Fibroblast of skin of abdomen (primary cell): ENCODE measurements at regions not wholly inside any gene's neighbourhood (a gene's known extent, or its start where the extent isn't known, plus 50 kb on each side); places are given as distances from the start of the nearest gene placed in this dataset.
"Not testable (repeated sequence)": the region's sequence is repeated elsewhere in the genome, so short reads cannot be mapped to it uniquely, and the experiment has no call there.

Experiments used
- DNase-seq: peaks from one replicate; pipeline ENCODE4 v3.0.0-alpha.2; 2013

DNA sequence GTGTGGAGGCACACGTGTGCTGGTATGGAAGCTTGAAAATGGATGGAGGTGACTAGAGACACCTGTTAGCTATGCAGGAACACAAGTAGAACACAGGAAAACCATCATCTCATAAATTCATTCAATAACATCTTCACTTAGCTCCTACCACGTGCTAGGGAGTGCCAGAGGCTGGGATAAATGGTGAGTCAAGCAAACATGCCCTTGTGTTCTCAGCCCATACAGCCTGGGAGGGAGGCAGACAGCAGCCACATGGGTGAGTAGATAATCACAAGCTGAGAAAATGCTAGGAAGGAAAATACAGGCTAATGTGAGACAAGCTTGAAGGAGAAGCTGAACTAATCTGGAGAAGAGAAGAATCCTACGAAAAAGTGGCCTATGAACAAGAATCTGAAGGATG is 468.0 kb upstream of the ZMIZ1 start:
- DNase-seq, result no peak

DNA sequence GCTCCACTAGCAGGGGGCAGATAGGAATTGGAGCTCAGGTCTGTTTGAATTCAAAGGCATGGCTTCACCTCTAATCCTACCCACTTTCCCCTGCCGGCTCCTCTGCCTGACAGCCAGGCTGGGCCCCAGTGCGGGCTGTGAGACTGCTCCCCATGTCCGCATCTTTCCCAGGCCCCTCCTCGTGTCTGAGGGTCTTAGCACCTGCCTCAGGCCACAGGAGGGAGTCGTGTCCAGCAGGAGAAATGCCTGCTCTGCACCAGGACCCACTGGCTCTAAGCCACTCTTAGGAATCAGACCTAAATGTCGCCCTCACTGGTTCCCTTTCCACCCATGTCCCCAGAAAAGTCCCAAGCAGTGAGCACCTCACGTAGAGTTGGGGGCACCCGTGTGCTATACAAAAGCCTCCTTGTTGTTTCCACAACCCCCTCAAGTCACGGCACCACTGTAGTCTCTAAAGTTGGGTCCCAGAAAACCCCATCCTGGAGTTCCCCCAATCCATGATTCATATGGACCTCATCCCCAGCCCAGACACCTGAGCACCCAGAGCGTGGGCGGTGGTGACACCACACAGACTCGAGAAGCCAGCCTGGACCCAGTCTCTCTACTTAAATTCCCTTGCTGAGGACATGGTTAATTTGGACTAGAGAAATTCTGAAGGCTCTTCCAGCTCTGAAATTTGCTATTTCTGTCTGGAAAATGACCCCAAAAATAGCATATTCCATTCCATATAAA is 466.4 kb upstream of the ZMIZ1 start:
- no peak for DNase-seq

DNA sequence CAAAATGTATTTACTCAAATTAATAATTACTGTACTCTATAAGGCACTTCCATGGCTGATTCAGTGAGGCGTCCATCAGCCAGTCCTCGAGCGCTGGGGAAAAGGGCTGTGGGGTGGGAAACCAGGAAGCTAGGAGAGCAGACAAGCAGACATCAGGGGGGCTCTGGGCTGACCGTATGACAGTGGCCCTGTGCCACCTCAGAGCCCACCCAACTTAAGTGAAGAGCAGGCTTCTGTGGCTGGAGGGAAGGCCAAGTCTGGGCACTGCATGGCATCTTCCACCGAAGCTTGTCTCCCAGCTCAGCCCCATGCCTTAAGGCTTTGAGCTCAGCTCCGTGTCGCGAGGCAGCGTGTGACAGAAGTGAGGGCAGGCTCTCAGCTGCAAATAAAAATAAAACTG is 464.5 kb upstream of the ZMIZ1 start:
- DNase-seq, result no peak

DNA sequence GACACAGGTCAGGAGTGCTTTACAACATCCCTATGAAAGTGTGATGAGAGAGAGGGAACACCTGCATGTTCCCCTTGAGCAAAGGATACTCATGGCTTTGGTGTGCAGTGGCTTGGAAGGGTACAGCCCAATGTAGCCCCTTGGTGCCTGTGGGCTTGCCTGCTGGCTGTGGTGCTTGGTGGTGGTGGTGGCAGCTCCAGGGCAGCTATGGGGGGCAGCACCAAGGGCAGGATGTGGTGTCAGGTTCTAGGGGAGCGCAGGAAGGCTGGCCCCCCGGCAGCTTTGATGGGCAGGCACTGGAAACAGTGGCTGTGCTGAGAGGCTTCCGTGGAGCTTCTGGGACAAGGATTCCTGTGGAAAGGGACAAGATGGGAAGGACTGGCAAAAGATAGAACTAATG is 464.0 kb upstream of the ZMIZ1 start:
- DNase-seq, result no peak

DNA sequence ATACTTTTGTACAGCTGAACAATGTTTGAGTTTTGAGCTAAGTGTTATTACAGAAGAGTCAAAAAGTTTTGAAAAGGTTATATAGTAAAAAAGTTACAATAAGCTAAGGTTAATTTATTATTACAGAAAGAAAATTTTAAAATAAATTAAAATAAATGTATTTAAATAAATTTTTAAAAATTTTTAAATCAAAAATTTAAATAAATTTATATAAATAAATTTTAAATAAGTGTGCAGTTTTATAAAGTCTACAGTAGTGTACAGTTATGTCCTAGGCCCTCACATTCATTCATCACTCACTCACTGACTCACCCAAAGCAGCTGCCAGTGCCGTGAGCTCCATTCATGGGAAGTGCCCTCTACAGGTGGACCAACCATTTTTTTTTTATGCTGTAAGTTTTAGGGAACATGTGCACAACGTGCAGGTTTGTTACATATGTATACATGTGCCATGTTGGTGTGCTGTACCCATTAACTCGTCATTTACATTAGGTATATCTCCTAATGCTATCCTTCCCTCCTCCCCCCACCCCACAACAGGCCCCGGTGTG is 462.9 kb upstream of the ZMIZ1 start:
- DNase-seq, result peak; percentile 15

DNA sequence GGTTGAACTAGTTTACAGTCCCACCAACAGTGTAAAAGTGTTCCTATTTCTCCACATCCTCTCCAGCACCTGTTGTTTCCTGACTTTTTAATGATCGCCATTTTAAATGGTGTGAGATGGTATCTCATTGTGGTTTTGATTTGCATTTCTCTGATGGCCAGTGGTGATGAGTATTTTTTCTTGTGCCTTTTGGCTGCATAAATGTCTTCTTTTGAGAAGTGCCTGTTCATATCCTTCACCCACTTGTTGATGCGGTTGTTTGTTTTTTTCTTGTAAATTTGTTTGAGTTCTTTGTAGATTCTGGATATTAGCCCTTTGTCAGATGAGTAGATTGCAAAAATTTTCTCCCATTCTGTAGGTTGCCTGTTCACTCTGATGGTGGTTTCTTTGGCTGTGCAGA is 462.0 kb upstream of the ZMIZ1 start:
- not testable (repeated sequence) for DNase-seq

DNA sequence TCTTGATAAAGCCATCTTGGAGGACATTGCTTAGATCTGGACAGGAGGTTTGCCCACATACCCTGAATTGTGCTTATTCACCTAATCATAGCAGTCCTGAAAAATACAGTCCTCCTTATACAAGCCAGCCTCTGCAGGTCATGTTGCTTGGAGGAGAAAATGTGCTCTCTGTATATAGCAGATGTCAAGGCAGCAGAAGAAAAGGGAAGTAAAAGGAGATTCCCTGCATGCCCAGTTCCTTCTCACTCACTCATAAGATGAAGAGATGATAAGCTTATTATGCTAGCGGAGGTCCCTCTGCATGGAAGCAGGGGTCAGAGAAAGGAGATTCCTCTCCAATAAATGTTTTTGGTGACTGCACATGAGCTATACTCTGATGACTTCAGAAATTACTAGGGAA is 458.8 kb upstream of the ZMIZ1 start:
- DNase-seq, result no peak

DNA sequence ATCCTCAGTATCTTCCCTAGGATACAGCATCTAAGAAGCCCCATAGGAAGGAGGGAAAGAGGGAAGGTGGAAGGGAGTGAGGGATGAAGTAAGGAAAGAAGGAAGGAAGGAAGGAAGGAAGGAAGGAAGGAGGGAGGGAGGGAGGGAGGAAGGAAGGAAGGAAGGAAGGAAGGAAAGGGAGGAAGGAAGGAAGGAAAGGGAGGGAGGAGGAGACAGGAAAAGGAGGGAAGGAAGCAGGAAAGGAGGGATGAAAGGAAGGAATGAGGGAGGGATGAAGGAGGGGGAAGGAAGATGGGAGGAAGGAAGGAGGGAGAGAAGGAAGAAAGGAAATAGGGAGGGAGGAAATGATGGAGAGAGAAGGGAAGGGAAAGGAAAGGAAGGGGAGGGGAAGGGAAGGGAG is 455.6 kb upstream of the ZMIZ1 start:
- DNase-seq, result no peak

DNA sequence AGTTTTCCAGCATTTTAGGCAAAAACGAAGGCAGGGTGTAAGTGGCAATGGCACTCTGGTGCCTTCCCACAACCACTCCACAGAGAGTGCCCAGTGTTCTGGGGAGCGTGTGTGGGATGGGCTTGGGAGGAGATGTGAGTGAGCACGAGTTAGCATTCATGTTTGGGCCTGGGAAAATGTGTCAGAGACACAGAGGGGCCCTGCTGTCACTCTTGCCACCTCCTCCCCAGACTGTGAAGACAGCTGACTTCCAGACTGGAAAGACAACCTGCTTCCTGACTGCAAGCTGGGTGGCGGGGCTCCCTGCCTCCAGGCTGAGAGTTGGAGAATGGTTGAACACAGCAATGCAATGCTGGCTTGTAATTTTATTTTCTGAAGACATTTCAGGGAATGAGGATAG is 454.5 kb upstream of the ZMIZ1 start:
- DNase-seq, result no peak

DNA sequence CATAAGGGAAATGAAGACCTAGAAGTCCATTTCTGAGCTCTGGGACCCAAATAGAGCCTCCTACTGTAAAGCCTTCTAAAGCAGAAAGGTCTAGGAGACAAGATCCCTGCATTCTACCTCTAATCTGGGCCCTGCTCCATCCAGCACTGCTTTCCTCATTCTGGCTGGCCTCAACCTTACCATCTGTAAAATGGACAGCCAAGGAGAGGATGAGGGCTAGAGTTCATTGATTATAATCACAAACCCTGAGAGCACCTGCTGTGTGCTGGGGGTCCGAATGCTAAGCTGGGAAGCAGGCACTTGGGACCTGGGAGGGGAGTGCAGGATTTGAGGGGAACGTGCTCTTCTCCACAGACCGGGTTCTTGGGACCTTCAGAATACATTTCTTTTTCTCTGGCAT is 454.0 kb upstream of the ZMIZ1 start:
- no peak for DNase-seq

DNA sequence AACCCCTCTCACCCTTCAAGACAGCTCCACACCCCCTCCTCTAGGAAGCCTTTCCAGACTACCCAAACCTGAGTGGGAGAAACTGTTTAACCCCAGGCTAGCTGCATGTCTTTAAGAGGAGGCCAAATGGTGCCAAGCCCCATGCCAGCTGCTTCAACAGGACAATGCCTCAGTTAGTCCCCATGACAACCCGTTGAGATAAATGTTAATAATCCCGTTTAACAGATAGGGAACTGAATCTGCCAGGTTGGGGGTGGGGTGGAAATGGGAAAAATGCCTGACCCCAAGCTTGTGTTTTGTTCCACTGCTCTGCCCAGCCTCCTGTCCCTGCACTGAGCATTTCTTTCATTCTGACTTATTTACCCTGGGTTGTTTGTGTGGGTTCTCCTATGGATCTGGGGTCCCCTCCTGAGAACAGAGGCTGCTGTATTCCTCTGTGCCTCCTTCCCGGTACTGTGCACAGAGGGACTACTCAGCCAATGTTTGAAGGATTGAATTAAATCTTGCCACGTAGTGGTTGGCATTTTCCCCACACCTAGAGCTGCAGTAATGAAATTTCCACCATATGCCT is 452.6 kb upstream of the ZMIZ1 start:
- no peak for DNase-seq

DNA sequence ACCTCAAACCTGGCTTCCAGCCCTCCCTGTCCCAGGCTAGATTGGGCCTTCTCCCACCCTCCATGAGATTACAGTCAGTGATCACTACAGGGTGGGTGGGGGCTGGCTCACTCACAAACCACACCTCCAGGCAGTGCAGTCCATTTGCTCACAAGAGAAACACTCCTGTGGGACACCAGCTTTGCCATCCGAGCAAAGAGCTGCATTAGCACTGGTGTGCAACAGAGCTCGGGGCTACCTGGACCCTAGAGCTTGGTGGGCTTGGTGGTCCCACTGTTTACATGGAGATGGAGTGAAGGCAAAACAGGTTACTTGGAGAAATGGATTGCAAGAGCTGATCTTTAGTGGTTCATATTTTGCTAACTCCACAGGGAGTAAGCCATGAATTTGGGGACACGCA is 451.7 kb upstream of the ZMIZ1 start:
- no peak for DNase-seq

DNA sequence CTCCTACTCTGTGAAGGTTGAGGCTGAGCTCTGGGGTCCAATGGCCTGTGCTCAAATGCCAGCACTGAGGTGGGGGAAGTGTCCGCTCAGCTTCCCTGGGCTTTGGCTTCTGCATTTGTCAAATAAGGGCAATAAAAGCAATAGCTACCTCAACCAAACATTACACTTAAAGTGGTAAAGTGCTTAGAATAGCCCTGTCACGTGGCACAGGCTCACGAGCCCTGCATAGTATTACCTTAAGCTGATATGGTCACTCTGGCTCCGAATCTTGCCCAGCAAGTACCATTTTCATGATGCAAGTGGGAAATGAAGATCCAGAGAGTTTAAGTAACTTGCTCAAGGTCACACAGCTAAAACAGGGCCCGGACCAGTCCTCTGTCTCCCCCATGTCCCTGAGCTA is 451.1 kb upstream of the ZMIZ1 start:
- DNase-seq, result no peak

DNA sequence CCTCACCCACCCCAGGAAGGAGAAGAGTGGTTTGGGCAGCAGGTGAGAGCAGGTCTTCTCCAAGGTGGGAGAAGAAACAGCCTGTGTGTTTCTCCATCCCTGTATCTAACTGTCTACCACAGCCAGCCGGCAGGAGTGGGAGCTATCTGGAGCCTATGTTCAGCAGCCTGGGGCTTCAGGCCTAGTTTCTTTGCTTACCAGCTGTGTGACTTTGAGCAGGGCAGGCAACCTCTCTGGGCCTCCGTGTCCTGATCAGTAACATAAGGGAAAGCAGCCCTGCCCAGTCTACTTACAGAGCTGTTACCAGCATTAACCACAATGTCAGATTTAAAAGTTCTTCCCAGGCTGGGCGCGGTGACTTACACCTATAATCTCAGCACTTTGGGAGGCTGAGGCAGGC is 450.7 kb upstream of the ZMIZ1 start:
- DNase-seq, result no peak

DNA sequence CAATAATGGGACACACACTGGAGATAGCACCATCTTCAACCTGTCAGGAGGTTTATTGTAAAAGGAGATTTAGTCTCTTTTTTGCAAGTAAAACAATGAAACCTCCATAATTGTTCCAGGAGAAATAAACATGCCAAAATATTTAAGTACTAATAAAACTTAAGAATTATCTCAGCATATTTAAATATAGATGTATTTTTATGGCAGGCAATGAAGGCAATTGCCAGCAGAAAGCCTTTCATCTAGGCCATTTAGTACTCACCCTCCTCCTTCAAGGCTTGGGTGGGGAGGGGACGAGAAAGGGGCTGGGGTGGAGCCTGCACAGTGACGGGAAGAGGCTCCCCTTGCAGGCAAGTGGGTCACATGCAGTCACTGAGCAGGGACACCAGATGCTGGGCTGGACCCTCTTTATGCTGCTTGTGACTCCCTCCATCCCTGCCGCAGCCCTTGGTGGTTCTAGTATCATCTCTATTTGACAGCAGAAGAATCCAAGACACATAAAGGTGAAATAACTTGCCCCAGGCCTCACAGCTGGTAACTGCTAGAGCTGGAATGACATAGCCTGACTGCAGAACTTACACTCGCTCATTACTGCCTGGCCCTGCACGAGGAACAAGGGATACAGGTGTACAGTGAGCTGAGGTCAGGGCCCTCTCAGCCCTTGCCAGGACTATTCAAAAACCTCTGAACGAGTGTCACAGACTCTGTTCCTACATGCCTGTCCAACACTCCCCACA is 449.5 kb upstream of the ZMIZ1 start:
- no peak for DNase-seq

DNA sequence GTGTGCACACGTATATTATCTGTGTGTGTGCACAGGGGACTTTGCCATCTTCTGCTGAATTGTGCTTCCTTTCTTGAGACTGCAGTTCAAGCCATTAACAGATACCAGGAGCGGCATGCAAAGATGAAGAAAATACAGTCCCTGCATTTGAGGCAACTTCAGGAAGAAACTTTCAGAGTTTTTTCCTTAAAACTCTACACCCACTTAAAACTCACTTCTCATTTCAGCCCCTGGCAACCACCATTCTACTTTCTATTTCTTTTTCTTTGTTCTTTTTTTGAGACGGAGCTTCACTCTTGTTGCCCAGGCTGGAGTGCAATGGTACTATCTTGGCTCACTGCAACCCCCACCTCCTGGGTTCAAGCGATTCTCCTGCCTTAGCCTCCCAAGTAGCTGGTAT is 448.9 kb upstream of the ZMIZ1 start:
- DNase-seq, result no peak

DNA sequence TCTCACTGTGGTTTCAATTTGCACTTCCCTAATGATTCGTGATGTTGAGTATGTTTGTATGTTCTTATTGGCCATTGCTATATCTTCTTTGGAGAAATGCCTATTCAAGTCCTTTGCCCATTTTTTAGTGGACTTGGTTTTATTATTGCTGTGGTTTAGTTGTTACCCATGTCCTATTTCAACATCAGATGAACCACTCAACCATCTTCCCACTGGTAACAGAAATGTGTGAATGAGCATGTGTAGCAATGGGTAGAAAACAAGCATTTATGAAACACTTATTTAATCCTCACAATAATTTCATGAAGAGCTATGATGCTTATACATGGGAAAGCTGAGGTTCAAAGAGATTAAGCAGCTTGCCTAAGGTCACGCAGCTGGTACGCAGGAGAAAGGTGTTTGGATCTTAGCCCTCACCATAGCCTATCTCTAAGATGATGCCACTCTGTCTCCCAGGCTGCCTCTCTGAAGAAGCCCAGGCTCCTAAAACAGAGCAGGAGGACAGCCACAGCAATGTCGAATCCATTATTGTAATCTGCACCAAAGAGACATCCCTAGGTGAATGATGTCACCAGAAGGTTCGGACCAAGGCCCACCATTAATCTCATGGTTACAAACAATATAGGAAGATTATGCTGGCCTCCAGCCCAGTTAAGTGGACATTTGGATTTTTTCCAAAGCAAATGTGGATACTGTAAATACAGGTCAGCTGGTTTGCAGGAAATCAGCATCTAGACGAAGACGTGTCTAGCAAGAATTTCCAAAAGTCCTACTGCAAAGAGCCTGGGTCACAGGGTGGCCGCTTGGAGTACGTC is 447.6 kb upstream of the ZMIZ1 start:
- DNase-seq, result no peak

DNA sequence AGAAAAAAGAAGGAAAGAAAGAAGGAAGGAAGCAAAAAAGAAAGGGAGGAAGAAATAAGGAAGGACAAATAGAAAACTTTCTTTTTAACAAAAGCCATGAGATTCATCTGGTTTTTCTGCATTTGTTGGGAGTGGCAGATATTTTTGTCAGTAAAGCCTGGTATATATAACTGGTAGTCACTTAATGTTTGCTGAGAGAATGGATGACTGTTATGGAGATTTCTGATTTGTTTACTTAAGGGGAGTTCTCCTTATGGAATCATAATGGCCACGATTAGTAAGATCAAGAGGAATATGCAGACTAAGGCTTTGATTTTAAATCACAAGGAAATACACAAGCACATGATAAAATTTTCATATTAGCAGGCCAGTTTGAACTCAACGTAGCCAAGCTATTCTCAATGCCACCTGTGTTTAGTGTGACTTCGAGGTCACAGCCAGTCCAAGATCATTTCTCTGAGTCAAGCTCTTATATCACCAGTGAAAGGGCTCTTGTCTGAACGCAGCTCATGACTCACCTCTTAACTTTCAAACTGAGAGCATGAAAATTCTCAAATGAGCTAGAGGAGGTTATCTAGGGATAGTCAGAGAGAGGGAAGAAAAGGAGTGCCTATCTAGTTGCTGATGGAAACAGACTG is 445.1 kb upstream of the ZMIZ1 start:
- peak; percentile 79 for DNase-seq

DNA sequence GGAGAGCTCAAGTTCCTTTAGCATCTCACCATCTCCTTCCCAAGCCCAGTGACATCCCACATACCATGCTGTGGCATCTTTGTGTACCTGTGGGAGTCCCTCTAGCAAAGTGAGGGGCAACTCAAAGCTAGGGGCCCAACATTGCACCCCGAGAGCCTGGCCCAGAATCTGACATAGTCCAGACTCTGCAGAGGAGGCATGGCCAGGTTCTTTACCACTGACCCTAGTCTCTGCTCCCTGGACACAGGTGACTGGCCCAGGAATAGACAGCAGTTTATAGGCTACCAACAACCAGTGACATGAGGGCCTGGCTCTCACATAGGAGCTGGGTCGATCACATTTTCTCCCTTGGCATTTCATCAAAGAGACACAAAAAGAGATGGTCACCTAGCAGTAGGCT is 444.0 kb upstream of the ZMIZ1 start:
- DNase-seq, result no peak

DNA sequence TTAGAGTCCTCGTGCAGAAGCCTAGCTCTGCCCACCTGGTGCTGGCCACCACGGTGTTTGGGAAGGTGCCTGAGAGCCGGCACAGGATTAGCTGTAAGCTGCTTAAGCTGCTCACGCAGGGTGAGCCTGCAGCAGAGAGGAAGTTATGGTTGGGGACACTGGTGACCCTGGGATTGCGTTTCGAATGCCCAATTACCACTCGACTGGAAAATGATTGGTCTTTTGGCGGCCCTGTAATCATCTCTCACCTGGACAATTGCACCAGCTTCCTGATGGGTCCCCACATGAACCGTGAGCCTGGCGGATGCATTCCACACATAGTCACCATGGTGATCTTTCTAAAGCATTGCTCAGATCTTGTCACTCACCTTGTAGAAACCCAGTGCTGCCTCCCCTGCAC is 442.3 kb upstream of the ZMIZ1 start:
- DNase-seq, result no peak

DNA sequence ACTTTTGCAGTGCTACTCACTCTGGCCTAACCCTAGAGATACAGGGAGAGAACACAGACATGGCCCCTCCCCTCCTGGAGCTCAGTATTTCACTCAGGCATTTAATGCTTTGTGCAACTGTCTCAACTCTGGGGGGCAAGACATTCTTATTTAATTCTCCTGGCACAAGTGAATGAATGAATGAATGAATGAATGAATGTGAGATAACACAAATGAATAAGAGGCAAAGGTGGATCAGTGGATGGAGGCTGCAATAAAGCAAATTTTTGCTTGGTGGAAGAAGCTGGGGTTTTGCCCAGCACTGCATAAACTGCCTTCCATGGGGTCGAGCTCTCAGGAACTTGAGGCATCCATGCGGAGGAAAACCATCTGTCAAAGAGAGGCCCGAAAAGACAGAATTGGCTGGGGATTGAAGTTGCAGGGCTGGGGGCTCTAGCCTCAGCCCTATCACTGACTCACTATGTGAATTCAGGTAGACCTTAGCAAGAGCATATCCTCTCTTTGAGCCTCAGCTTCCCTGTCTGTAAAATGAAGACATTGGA is 441.4 kb upstream of the ZMIZ1 start:
- DNase-seq, result no peak

DNA sequence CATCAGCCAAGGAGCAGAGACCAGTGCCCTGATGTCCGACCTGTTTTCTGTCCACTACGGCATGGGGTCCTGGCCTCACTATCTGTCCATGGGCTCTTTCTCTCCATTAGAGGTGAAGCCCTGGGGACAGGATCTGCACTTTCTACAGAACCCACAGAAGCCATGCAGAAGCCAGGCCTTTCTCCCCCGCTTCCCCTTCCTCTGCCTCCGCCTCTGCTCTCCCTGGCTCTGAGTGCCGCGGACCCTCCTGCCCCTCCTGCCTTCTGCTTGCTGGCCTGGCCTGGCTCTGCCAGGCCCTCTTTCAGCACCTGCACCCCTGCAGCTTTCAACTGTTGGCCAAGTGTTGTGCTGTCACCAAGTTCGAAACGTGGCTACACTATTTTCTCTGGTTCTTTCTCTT is 439.8 kb upstream of the ZMIZ1 start:
- no peak for DNase-seq
